ENCODE measurements at regions not wholly inside any gene's neighbourhood (a gene's known extent, or its start where the extent isn't known, plus 50 kb on each side); places are given as distances from the start of the nearest gene placed in this dataset.
"Not testable (repeated sequence)": the region's sequence is repeated elsewhere in the genome, so short reads cannot be mapped to it uniquely, and the experiment has no call there.

GRCh38 chrX:137792214-137792613 lies 226.3 kb downstream of the ZIC3 start:
- H3K27me3 ChIP-seq (ENCODE audit: control insufficient read depth, insufficient read depth, low read length), result no peaks in the 10 kb centered on the region
- H3K27ac ChIP-seq, result no peak overlapping the region
- no peaks in the 10 kb centered on the region for H3K4me1 ChIP-seq
- no peak overlapping the region for H2AFZ ChIP-seq
- TF ChIP-seq CTCF (IDR thresholded peaks at IDR 0.05), result no peak
- no peaks in the 10 kb centered on the region for H3K79me2 ChIP-seq
- H3K36me3 ChIP-seq (ENCODE audit: control insufficient read depth, insufficient read depth, low read length), result no peaks in the 10 kb centered on the region
- no peak overlapping the region for H3K4me3 ChIP-seq (ENCODE audit: low read depth, low read length)
- H3K9me3 ChIP-seq (ENCODE audit: control insufficient read depth, low read length), result no peaks in the 10 kb centered on the region
- no peak overlapping the region for H3K9ac ChIP-seq
- H3K4me2 ChIP-seq (ENCODE audit: low read length), result no peak overlapping the region

GRCh38 chrX:137797926-137798325 lies 232.0 kb downstream of the ZIC3 start:
- H3K9me3 ChIP-seq (ENCODE audit: control insufficient read depth, low read length); H3K4me2 ChIP-seq (ENCODE audit: low read length); H3K27ac ChIP-seq; H3K4me3 ChIP-seq (ENCODE audit: low read depth, low read length); H3K27me3 ChIP-seq (ENCODE audit: control insufficient read depth, insufficient read depth, low read length); H3K79me2 ChIP-seq; H2AFZ ChIP-seq; H3K9ac ChIP-seq; H3K4me1 ChIP-seq; H3K36me3 ChIP-seq (ENCODE audit: control insufficient read depth, insufficient read depth, low read length): not testable (repeated sequence)

- H3K27me3 ChIP-seq (ENCODE audit: control insufficient read depth, insufficient read depth, low read length), result no peaks in the 10 kb centered on the region
- H3K9me3 ChIP-seq (ENCODE audit: control insufficient read depth, low read length), result no peaks in the 10 kb centered on the region
- no peaks in the 10 kb centered on the region for H3K4me1 ChIP-seq
- no peak overlapping the region for H3K4me2 ChIP-seq (ENCODE audit: low read length)
- no peak overlapping the region for H2AFZ ChIP-seq
- no peak for TF ChIP-seq CTCF (IDR thresholded peaks at IDR 0.05)
- H3K79me2 ChIP-seq, result no peaks in the 10 kb centered on the region
- H3K36me3 ChIP-seq (ENCODE audit: control insufficient read depth, insufficient read depth, low read length), result no peaks in the 10 kb centered on the region
- no peak overlapping the region for H3K9ac ChIP-seq
- no peak overlapping the region for H3K27ac ChIP-seq
- no peak overlapping the region for H3K4me3 ChIP-seq (ENCODE audit: low read depth, low read length)
These were observed 257.3 kb downstream of the ZIC3 start for GRCh38 chrX:137823257-137823656.

- Histone ChIP-seq H2AFZ (no peak overlapping the region), H3K27me3 (ENCODE audit: control insufficient read depth, insufficient read depth, low read length) (no peaks in the 10 kb centered on the region), H3K9me3 (ENCODE audit: control insufficient read depth, low read length) (no peaks in the 10 kb centered on the region), H3K4me3 (ENCODE audit: low read depth, low read length) (no peak overlapping the region), H3K36me3 (ENCODE audit: control insufficient read depth, insufficient read depth, low read length) (no peaks in the 10 kb centered on the region), H3K9ac (no peak overlapping the region), H3K27ac (no peak overlapping the region), H3K79me2 (no peaks in the 10 kb centered on the region), H3K4me1 (no peaks in the 10 kb centered on the region), H3K4me2 (ENCODE audit: low read length) (no peak overlapping the region)
- TF ChIP-seq CTCF (IDR thresholded peaks at IDR 0.05), result no peak
These were observed 281.4 kb downstream of the ZIC3 start for GRCh38 chrX:137847376-137847775.

GRCh38 chrX:137848266-137848905 lies 282.5 kb downstream of the ZIC3 start:
- no peak for TF ChIP-seq CTCF (IDR thresholded peaks at IDR 0.05)
- H3K4me1 ChIP-seq, result no peaks in the 10 kb centered on the region
- H3K79me2 ChIP-seq, result no peaks in the 10 kb centered on the region
- no peak overlapping the region for H3K4me2 ChIP-seq (ENCODE audit: low read length)
- no peak overlapping the region for H3K27ac ChIP-seq
- H3K9me3 ChIP-seq (ENCODE audit: control insufficient read depth, low read length), result no peaks in the 10 kb centered on the region
- no peak overlapping the region for H3K9ac ChIP-seq
- H3K27me3 ChIP-seq (ENCODE audit: control insufficient read depth, insufficient read depth, low read length), result no peaks in the 10 kb centered on the region
- H3K36me3 ChIP-seq (ENCODE audit: control insufficient read depth, insufficient read depth, low read length), result no peaks in the 10 kb centered on the region
- no peak overlapping the region for H2AFZ ChIP-seq
- no peak overlapping the region for H3K4me3 ChIP-seq (ENCODE audit: low read depth, low read length)

Measured in parathyroid adenoma (tissue), 2 donors.